ENCODE measurements at regions not wholly inside any gene's neighbourhood (a gene's known extent, or its start where the extent isn't known, plus 50 kb on each side); places are given as distances from the start of the nearest gene placed in this dataset.

- TF ChIP-seq HNF4A (CRISPR knock-in tag; IDR thresholded peaks at IDR 0.05) (no peak), ZNF749 (CRISPR knock-in tag; IDR thresholded peaks at IDR 0.05; ENCODE audit: borderline replicate concordance) (0 out of 2 replicates have a peak, but pooled peaks have one; percentile 23), ZNF501 (CRISPR knock-in tag; IDR thresholded peaks at IDR 0.05) (no peak)
Measured at GRCh38 chr2:128378231-128379020, 59.8 kb upstream of the HS6ST1 start (continued).

- no TSS peak for BruUV-seq (replicated peaks)
- peak; percentile 96 for FAIRE-seq
- in situ Hi-C loops (cut with HindIII; ENCODE audit: extremely low pct_ligation_motif_present, low pct_unique_long_range_greater_than_20kb) = no loop called here
- peaks cover 62% of the 10 kb centered on the region for H3K4me1 ChIP-seq (ENCODE audit: insufficient read depth, low read length)
- peak overlapping the region in 2 of 3 experiments; percentile 21 to 61; a peak in 4 of 6 replicates for H3K4me3 ChIP-seq (replicated peaks in 1 of 3; ENCODE audit: insufficient read depth in 1 of 3, low read depth in 2 of 3, low read length in 3 of 3)
- peak overlapping the region; percentile 25; the same call in 1 of the 2 replicates for H3K9ac ChIP-seq (ENCODE audit: insufficient read depth, low read depth, low read length)
- H3K9me3 ChIP-seq (ENCODE audit: low read length) = no peaks in the 10 kb centered on the region
- no peaks in the 10 kb centered on the region for H3K36me3 ChIP-seq (replicated peaks in 1 of 2; ENCODE audit: control insufficient read depth in 1 of 2, insufficient read depth in 2 of 2, low read length in 2 of 2)
- DNase-seq (ENCODE audit: low spot score) = peak; percentile 90
- no peaks in the 10 kb centered on the region for H3K79me2 ChIP-seq (ENCODE audit: insufficient read depth, low read length)
- no peak overlapping the region for H2AFZ ChIP-seq (ENCODE audit: low read length)
- ATAC-seq = peak; percentile 76
- no peak overlapping the region for H3K27ac ChIP-seq (ENCODE audit: extremely low read length, insufficient read depth, low read length)
- H3K27me3 ChIP-seq (ENCODE audit: control insufficient read depth in 1 of 2, insufficient read depth in 2 of 2, low read length in 2 of 2) = 0 out of 5 replicates have a peak, but pooled peaks cover 0 to 7% of the 10 kb centered on the region in 2 experiments
- ChIA-PET CTCF (ENCODE audit: low intra/inter-chr PET ratio, low total read pairs) (no interaction called here), POLR2A (interaction anchor here (1.1 to 1.2 kb wide), 2 partner anchors 73 to 288 kb away, joined by 3 read pairs; partner anchors contain the start of gene UGGT1)
- no peaks in the 10 kb centered on the region for H4K20me1 ChIP-seq (ENCODE audit: insufficient read depth, low read length)
- WGBS (ENCODE audit: low lambda C conversion rate) = 11% methylated on average over 20 of the region's 22 CpGs
- H3K4me2 ChIP-seq (ENCODE audit: low read depth, low read length) = peak overlapping the region; percentile 85
- intact Hi-C loops (cut with micrococcal nuclease; ENCODE audit: unreplicated experiment) = no loop called here
- TF ChIP-seq ZNF589 (CRISPR knock-in tag; conservative IDR thresholded peaks at IDR 0.05) = no peak
- no peak for TF ChIP-seq ZBTB2 (CRISPR knock-in tag; IDR thresholded peaks at IDR 0.05; ENCODE audit: low read depth)
- TF ChIP-seq CEBPG (CRISPR knock-in tag; IDR thresholded peaks at IDR 0.05) = no peak
- TF ChIP-seq ZNF543 (CRISPR knock-in tag; IDR thresholded peaks at IDR 0.05) = 0 out of 2 replicates have a peak, but pooled peaks have one; percentile 61
- TF ChIP-seq SALL2 (CRISPR knock-in tag; IDR thresholded peaks at IDR 0.05) = no peak
- no peak for TF ChIP-seq JUND (CRISPR knock-in tag; IDR thresholded peaks at IDR 0.05)
- TF ChIP-seq TRAFD1 (CRISPR knock-in tag; IDR thresholded peaks at IDR 0.05; ENCODE audit: borderline replicate concordance) = no peak
- peak; percentile 94 for TF ChIP-seq TCF7 (IDR thresholded peaks at IDR 0.05; ENCODE audit: low read depth)
- no peak for TF ChIP-seq TRIM22 (IDR thresholded peaks at IDR 0.05)
- no peak for TF ChIP-seq KAT8 (CRISPR knock-in tag; IDR thresholded peaks at IDR 0.05)
- TF ChIP-seq IRF2 (CRISPR knock-in tag; IDR thresholded peaks at IDR 0.05) = no peak
- no peak for TF ChIP-seq MTA1 (CRISPR knock-in tag; IDR thresholded peaks at IDR 0.05; ENCODE audit: borderline replicate concordance)
- TF ChIP-seq ZNF253 (CRISPR knock-in tag; IDR thresholded peaks at IDR 0.05; ENCODE audit: borderline replicate concordance) = no peak
Measured at GRCh38 chr2:128379021-128380015, 60.6 kb upstream of the HS6ST1 start.
